GM21528 (cell line): ENCODE measurements at regions not wholly inside any gene's neighbourhood (a gene's known extent, or its start where the extent isn't known, plus 50 kb on each side); places are given as distances from the start of the nearest gene placed in this dataset.

Source experiments
- ATAC-seq: cut with Tn5 transposase; IDR thresholded peaks from one replicate; pipeline ENCODE4 v1.9.1; 2021; ENCODE audit warnings: mild to moderate bottlenecking, moderate library complexity; ENCODE audit not compliant: unreplicated experiment, low FRiP score

DNA sequence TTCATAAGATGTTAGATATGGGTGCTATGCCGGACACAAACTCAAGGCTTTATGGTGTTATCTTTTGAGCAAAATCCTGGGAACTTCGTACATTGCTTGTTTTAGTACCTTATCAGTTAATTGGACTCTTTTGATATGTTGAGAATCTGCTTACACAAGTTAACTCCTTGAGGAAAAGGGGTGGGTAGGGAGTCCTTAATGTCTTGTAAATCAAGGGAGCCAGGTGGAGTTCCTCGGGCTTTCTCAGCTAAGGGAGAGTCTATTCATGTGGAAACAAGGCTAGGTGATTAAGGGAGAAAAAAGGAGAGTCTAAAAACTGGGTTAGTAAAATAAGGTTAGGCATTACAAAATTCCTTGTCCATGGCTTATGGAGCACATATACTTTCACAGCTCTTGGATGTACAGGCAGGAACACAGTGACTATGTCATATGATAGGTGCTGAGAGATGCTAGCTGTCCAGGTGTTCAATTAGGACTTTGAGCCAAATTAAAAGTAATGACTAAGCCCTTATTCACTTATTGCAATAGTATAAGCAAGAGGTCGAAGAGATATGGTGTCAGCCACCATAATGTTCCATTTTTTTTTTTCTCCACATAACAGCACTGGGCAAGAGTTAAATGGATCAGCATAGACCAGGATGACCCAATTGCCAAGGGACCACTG is 59.5 kb upstream of the DYNAP start:
- no peak for ATAC-seq

DNA sequence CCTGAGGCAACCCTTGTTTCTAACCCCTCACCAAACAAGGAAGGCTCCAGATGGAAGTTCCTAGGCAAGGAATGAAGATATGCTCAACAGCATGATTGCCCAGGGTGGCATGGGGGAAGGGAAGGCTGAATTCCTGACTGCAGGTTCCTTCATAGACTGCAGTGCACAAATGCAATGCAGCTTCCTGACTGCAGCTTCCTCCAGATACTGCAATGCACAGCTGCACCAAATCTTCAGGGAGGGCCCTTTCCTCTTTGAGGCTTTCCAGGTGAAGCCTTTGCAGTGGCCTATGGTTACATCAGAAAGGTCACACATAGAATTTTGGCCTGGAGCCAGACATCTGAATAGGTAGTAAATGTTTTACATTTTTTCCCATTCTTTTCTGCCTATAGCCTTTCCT is 58.8 kb upstream of the DYNAP start:
- no peak for ATAC-seq

DNA sequence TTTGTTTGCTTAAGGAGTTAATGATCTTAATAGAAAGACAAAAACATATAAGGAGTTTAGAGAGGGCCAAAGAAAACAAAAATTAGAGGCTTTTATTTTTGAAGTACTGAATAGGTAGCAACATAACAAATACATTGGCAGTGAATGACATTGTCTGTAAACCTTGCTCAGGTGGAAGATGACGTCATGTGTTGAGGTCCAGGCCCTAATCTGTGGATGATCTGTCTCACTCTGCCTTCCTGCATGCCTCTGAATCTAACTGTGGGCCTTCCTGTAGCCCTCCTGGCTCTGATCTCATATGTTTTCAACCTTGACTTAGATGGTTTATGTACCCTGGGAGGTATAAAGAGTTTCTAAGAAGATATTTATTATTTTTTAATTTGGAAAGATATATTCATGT is 58.1 kb upstream of the DYNAP start:
- ATAC-seq = no peak
